Esophagus squamous epithelium (tissue), 5 donors: ENCODE measurements at regions not wholly inside any gene's neighbourhood (a gene's known extent, or its start where the extent isn't known, plus 50 kb on each side); places are given as distances from the start of the nearest gene placed in this dataset.
"Not testable (repeated sequence)": the region's sequence is repeated elsewhere in the genome, so short reads cannot be mapped to it uniquely, and the experiment has no call there.

Source experiments
- DNase-seq: peaks from one replicate; lab custom pipeline; 2025; lab: John Stamatoyannopoulos, UW
- H3K27ac ChIP-seq, 4 donors: fragments of 200-600 bp; sonication (generic); one replicate each; pipeline ENCODE4 v1.5.1; 2016 to 2019; ENCODE audit warnings: mild to moderate bottlenecking in 1 of 4
- H3K27me3 ChIP-seq, 4 donors: fragments of 200-600 bp; sonication (generic); 1 replicate in 3 of 4; 2 replicates in 1 of 4; pipeline versions ENCODE4 v1.5.1 to v1.6.0; 2017 to 2021; ENCODE audit warnings: antibody characterized with exemption in 1 of 4
- H3K36me3 ChIP-seq, 3 donors: fragments of 200-600 bp; sonication (generic); one replicate each; pipeline ENCODE4 v1.5.1; 2016 to 2019
- H3K4me1 ChIP-seq, 3 donors: fragments of 200-600 bp; sonication (generic); one replicate each; pipeline ENCODE4 v1.5.1; 2017 to 2019
- H3K4me3 ChIP-seq, 4 donors: fragments of 200-600 bp; sonication (generic); 1 replicate in 3 of 4; 2 replicates in 1 of 4; pipeline ENCODE4 v1.5.1; 2016 to 2019; ENCODE audit warnings: mild to moderate bottlenecking in 2 of 4, moderate library complexity in 1 of 4
- H3K9me3 ChIP-seq, 3 donors: fragments of 200-600 bp; sonication (generic); one replicate each; pipeline ENCODE4 v1.5.1; 2016 to 2019
- POLR2A ChIP-seq, 4 donors: fragments of 450-650 bp; IDR thresholded peaks; one replicate each; pipeline ENCODE4 v1.6.1; 2017; ENCODE audit warnings: antibody characterized with exemption in 4 of 4, mild to moderate bottlenecking in 4 of 4, moderate library complexity in 3 of 4
- WGBS, 2 donors: methylation state at CpG; one replicate each; pipeline ENCODE4 v1.1.5; 2018; 5-methylcytosine and 5-hydroxymethylcytosine counted together
- intact Hi-C: fragments of 100-400 bp; cut with DNase I; formaldehyde crosslinking; loops from one replicate; pipeline ENCODE4 v1.15.0; 2022
- TF ChIP-seq, protein P1 (sequence below), 6 experiments: fragments of 450-650 bp in 4 of 6; fragments of 200-600 bp in 2 of 6; sonication (generic) in 2 of 6; IDR thresholded peaks; one replicate each; pipeline ENCODE4 v1.5.1; 2016 to 2019; ENCODE audit warnings: antibody characterized with exemption in 6 of 6, mild to moderate bottlenecking in 4 of 6, moderate library complexity in 4 of 6
- donor health status: DM: yes; HTN: yes; CAD: no.

DNA sequence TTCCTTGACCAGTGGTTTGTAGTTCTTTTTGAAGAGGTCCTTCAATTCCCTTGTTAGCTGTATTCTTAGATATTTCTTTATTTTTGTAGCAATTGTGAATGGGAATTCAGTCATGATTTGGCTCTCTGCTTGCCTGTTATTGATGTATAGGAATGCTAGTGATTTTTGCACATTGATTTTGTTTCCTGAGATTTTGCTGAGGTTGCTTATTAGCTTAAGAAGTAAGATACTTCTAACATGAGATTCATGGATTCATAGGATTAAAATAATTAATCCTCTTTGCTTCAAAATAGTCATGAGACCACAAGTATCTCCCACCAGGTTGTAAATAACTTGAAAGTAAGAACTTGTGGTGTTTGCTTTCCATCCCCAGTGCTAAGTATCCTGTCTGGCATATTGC lies 308.9 kb downstream of the DTHD1 start:
- intact Hi-C loops: no loop called here
- H3K4me1 ChIP-seq: no peaks in the 10 kb centered on the region

DNA sequence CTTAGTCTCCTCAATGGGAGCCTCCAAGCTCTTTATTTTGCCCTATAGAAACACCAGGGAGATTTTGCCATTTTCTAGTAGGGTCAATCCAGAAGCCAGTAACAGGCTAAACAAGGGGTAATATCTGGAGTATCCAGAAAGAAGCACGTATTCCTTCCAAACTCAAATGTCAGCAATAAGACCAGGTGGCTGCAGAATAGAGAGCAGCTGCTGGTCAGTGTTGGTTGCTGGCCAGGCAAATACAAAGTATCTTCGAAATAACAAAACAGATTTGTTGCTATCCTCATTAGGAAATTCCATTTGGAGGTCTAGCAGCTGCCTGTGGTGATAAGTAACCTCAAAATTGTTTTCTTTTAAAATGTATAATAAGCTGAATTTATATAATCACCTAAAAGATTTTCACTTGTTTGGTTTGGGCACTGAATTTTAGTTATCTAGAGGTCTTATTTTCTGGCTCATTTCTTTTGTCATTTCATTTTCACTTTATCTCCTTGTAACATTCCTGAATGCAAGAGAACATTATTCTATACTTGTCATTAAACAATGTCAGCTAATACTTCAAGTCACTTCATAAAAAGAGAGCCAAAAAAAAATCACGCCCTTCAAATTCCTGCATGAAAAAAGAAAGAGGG lies 320.6 kb downstream of the DTHD1 start:
- Histone ChIP-seq H3K4me1 (no peaks in the 10 kb centered on the region), H3K4me3 (no peak overlapping the region), H3K36me3 (no peaks in the 10 kb centered on the region), H3K9me3 (no peaks in the 10 kb centered on the region), H3K27ac (no peak overlapping the region), H3K27me3 (no peaks in the 10 kb centered on the region)
- no peak for DNase-seq
- WGBS, 2 donors: 34 to 51% methylated on average over 3 of the region's 3 CpGs
- TF ChIP-seq, protein P1, sequence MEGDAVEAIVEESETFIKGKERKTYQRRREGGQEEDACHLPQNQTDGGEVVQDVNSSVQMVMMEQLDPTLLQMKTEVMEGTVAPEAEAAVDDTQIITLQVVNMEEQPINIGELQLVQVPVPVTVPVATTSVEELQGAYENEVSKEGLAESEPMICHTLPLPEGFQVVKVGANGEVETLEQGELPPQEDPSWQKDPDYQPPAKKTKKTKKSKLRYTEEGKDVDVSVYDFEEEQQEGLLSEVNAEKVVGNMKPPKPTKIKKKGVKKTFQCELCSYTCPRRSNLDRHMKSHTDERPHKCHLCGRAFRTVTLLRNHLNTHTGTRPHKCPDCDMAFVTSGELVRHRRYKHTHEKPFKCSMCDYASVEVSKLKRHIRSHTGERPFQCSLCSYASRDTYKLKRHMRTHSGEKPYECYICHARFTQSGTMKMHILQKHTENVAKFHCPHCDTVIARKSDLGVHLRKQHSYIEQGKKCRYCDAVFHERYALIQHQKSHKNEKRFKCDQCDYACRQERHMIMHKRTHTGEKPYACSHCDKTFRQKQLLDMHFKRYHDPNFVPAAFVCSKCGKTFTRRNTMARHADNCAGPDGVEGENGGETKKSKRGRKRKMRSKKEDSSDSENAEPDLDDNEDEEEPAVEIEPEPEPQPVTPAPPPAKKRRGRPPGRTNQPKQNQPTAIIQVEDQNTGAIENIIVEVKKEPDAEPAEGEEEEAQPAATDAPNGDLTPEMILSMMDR (IDR thresholded peaks at IDR 0.05): no peak
- TF ChIP-seq POLR2A (IDR thresholded peaks at IDR 0.05): no peak
- intact Hi-C loops: no loop called here

More for the DNA sequence above, 308.9 kb downstream of the DTHD1 start:
- no peaks in the 10 kb centered on the region for H3K36me3 ChIP-seq
- H3K4me3 ChIP-seq: no peak overlapping the region
- no peak overlapping the region for H3K27ac ChIP-seq
- no peaks in the 10 kb centered on the region for H3K9me3 ChIP-seq
- no peak for DNase-seq
- H3K27me3 ChIP-seq: no peaks in the 10 kb centered on the region
- no peak for TF ChIP-seq POLR2A (IDR thresholded peaks at IDR 0.05)
- TF ChIP-seq, protein P1 (IDR thresholded peaks at IDR 0.05): no peak

DNA sequence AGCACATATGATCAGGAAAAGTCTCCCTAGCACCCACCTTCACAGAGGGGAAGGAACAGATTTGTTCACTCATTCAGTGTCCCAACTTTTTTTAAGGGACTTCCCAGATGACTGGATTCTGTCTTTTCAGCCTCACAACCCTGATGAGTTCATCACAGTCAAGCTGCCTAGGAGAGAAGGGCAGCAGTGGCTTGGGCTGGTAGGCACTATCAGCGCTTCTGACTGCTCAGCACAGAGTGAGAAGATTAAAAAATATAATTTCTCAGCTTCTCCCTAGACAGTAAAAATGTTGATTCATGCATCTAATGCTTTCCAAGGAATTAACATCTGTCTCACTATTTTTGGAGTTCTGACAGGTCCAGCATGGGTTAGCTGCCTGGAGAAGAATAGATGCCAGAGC lies 328.2 kb downstream of the DTHD1 start:
- Histone ChIP-seq H3K9me3 (no peaks in the 10 kb centered on the region), H3K27me3 (no peaks in the 10 kb centered on the region), H3K36me3 (no peaks in the 10 kb centered on the region), H3K27ac (no peak overlapping the region), H3K4me1 (no peaks in the 10 kb centered on the region), H3K4me3 (no peak overlapping the region)
- DNase-seq: no peak
- intact Hi-C loops: no loop called here
- no peak for TF ChIP-seq POLR2A (IDR thresholded peaks at IDR 0.05)
- TF ChIP-seq, protein P1 (IDR thresholded peaks at IDR 0.05): no peak
- 44 to 56% methylated on average over 1 of the region's 1 CpG for WGBS, 2 donors

DNA sequence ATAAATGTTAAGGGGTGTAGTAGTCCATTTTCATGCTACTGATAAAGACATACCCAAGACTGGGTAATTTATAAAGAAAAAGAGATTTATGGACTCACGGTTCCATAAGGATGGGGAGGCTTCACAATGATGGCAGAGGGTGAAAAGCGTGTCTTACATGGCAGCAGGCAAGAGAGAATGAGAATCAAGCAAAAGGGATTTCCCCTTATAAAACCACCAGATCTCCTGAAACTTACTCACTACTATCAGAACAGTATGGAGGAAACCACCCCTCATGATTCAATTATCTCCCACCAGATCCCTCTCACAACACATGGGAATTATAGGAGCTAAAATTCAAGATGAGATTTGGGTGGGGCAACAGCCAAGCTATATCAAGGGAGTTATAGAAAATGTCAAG lies 329.2 kb downstream of the DTHD1 start:
- H3K4me1 ChIP-seq: no peaks in the 10 kb centered on the region
- H3K4me3 ChIP-seq: no peak overlapping the region
- no peak for TF ChIP-seq POLR2A (IDR thresholded peaks at IDR 0.05)
- TF ChIP-seq, protein P1 (IDR thresholded peaks at IDR 0.05): no peak
- intact Hi-C loops: no loop called here
- H3K36me3 ChIP-seq: no peaks in the 10 kb centered on the region
- no peak for DNase-seq
- 64 to 86% methylated on average over 2 of the region's 2 CpGs for WGBS, 2 donors
- H3K27me3 ChIP-seq: no peaks in the 10 kb centered on the region
- no peaks in the 10 kb centered on the region for H3K9me3 ChIP-seq
- H3K27ac ChIP-seq: no peak overlapping the region

DNA sequence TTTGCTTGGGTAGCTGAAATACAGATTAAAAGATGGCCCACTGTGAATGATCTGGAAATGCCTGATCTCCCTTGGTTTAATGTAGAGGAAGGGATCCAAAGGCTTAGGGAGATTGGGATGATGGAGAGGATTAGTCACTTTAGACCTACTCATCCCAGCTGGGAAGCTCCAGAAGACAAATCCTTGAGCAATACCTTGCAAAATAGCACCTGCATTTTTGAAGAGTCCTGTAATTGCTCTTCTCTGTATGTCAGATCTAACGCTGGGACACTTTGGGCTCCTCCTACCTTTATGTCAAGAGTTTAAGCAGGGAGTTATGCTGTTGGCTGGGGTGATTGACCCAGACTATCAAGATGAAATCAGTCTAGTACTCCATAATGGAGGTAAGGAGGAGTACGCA lies 331.7 kb downstream of the DTHD1 start:
- 77 to 79% methylated on average over 2 of the region's 2 CpGs for WGBS, 2 donors
- intact Hi-C loops, H3K4me3 ChIP-seq: not testable (repeated sequence)

DNA sequence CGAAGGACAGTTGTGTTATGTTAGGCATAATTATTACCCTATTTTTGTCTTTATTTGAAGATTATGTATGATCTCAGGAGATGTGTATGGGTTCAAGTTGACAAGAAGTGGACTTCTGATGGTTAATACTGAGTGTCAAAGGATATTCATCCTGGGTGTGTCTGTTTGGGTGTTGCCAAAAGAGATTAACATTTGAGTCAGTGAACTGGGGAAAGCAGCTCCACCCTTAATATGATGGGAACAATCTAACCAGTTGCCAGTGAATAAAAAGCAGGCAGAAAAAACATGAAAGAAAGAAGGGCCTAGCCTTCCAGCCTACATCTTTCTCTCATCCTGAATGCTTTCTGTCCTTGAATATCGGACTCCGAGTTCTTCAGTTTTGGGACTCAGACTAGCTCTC lies 332.6 kb downstream of the DTHD1 start:
- H3K27ac ChIP-seq: no peak overlapping the region
- TF ChIP-seq, protein P1 (IDR thresholded peaks at IDR 0.05): no peak
- TF ChIP-seq POLR2A (IDR thresholded peaks at IDR 0.05): no peak
- no peaks in the 10 kb centered on the region for H3K27me3 ChIP-seq
- H3K36me3 ChIP-seq: no peaks in the 10 kb centered on the region
- H3K9me3 ChIP-seq: no peaks in the 10 kb centered on the region
- no peak for DNase-seq
- H3K4me1 ChIP-seq: no peaks in the 10 kb centered on the region
- intact Hi-C loops: no loop called here
- 68 to 71% methylated on average over 3 of the region's 3 CpGs for WGBS, 2 donors
- H3K4me3 ChIP-seq: no peak overlapping the region

More for the DNA sequence above, 331.7 kb downstream of the DTHD1 start:
- not testable (repeated sequence) for DNase-seq, H3K9me3 ChIP-seq, H3K4me1 ChIP-seq, H3K36me3 ChIP-seq, H3K27me3 ChIP-seq, H3K27ac ChIP-seq
